G401 (cell line): ENCODE measurements at regions not wholly inside any gene's neighbourhood (a gene's known extent, or its start where the extent isn't known, plus 50 kb on each side); places are given as distances from the start of the nearest gene placed in this dataset.

Experiments used
- DNase-seq: peaks from one replicate; pipeline ENCODE4 v3.0.0-alpha.2; 2015; ENCODE audit warnings: low spot score
- in situ Hi-C: cut with HindIII; loops from 2 replicates; pipeline ENCODE4 v1.10.0; 2016; ENCODE audit warnings: low sequenced_read_pairs, mixed read lengths

- in situ Hi-C loops, result no loop called here
- no peak for DNase-seq
Measured at GRCh38 chr12:66047411-66048021, 83.0 kb downstream of the LLPH start.

GRCh38 chr12:66045506-66045905, 85.0 kb downstream of the LLPH start:
- no peak for DNase-seq
- in situ Hi-C loops, result no loop called here

DNA sequence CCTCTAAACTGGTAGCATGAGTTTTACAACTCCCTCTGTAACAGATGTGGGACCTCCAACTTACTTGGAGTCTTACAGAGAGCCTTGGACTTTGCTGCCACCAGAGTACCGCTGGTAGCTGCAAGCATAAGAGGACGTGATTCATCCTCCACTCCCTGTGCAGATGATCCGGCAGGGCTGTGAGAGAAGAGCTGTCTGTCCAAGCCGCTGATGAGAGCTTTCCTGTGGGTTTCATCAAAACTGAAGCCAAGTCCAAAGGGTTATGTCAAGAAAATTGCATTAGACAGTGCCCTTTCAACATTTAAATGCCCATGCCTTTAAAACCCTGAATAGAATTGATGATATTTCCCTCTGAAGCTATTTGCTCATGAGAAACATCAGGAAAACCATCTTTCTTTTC, 85.8 kb downstream of the LLPH start:
- in situ Hi-C loops, result no loop called here
- DNase-seq, result no peak

DNA sequence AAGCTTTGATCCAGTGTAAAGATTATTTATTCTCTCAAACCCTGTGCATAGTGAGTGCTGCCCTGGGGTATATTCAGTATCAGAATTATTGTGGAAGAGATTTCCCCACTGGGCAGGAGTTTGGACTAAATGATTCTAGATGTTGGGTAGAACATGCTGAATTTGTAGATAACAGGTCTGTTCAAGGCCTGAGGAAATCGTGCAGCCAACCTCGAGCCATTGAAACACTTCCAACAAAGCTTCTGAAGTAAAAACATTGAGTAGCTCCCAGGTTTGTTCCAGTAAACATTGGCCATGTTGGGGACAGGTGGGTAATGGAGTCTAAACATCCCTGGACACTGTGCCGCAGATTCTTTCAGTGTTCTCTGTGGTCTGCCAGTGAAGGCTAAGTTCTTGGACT, 87.5 kb downstream of the LLPH start:
- no peak for DNase-seq
- in situ Hi-C loops, result no loop called here

- in situ Hi-C loops, result no loop called here
- DNase-seq, result no peak
Measured at GRCh38 chr12:66041651-66042363, 88.7 kb downstream of the LLPH start.

GRCh38 chr12:66036317-66036716, 94.2 kb downstream of the LLPH start:
- in situ Hi-C loops, result no loop called here
- DNase-seq, result peak; percentile 37

DNA sequence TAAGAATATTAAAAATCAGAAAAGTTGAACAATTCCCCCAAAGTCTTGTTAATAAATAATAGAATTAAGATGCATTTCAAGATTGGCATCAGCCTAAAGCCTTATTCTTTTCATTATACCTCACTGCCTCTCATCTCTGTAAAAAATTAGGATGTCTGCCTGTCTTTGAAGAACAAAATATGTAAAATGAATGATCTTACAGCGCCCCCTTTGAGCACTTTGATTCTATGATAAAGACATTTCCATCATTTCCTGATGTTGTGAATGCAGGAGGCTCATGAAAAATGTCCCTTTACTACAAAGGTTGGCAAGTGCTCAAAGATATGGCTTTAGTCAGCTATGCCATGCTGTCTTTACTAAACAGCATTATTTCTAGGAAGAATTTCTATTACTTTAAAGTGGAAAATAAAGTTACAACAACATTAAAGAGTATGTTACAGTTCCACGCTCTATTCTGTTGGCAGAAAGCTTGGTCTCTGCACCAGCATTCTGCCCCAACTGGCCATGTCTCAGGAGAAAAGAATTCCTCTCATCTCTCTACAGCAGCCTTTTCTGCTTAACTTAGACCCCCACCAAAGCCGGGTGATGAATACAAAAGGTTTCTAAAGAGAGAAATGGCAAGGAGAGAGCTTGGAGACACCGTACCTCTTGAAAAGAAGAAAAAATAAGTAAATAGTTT, 95.1 kb downstream of the LLPH start:
- in situ Hi-C loops, result no loop called here
- DNase-seq, result peak; percentile 36

DNA sequence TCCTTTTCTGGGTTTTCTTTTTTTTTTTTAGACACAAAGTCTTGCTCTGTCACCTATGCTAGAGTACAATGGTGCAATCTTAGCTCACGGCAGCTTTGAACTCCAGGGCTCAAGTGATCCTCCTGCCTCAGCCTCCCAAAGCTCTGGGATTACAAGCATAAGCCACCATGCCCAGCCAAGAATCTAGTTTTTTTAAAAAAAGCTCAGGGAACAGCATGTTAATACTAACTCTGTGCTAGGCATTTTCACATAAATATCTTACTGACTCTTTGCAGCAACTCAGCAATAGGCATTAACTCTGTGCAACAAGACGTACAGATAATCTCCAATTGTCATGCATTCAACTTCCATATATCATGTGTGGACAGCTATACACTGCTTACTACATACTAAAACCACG, 97.4 kb downstream of the LLPH start:
- in situ Hi-C loops, result no loop called here
- DNase-seq, result no peak

GRCh38 chr12:66032739-66033138, 97.8 kb downstream of the LLPH start:
- in situ Hi-C loops, result no loop called here
- no peak for DNase-seq

GRCh38 chr12:66030217-66030781, 100.3 kb downstream of the LLPH start:
- in situ Hi-C loops, result no loop called here
- no peak for DNase-seq

- in situ Hi-C loops, result no loop called here
- DNase-seq, result no peak
Measured at GRCh38 chr12:66028390-66028789, 102.2 kb downstream of the LLPH start.

DNA sequence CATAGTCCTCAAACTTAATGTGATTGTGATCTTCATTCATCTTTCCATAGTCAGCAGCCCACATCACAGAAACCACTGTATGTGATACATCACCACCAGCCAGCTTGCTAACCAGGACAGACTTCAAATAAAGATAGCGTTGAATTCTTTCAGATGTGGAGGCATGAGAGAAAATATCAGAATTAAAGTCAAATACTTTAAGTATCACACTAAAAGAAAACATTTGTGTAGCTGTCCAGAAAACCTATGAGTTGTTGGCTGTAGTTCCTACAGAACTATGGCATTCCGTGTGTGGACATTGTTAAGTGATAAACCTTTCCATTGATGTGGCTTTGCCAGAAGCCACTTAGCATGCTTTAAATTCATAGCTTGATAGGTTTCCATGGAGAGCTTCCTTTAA, 105.1 kb downstream of the LLPH start:
- no peak for DNase-seq
- in situ Hi-C loops, result no loop called here

DNA sequence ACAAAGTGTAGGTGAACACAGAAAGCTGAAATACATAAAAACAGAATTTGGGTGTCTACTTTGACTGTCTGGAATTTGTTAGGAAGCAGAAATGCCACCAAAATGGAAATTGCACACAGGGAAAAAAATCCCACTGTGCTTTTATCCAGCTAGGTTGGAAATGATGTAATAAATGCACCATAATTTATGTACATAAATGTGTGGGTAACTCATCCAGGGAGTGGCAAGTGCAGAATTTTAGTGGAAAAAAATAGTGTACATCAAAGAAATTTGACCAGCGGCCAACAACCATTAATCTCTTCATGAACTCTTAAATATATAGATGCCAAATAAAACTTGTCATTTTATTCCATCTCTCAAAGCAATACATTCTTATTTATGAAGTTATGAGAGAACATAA, 105.6 kb downstream of the LLPH start:
- DNase-seq, result no peak
- in situ Hi-C loops, result no loop called here

- in situ Hi-C loops, result no loop called here
- DNase-seq, result no peak
Measured at GRCh38 chr12:66020481-66020880, 110.1 kb downstream of the LLPH start.

DNA sequence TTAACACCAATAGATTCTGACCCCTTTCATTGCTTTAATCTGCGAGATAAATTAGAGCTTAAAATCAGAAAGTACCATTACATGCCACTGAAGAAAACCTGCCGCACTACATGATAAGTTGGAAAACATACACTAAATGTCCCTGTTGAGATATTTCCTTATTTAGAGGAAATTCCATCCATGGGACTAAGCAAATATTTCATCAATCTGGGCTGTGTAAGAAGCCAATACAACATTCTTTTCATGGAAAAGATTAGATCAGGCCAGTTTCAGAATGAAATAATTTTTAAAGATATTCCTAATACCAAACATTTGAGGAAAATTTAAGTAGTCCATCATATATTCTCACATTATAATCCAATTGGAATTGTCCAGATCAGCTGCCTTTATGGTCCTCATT, 112.8 kb downstream of the LLPH start:
- DNase-seq, result no peak
- in situ Hi-C loops, result no loop called here
